Fibroblast of the aortic adventitia (primary cell): ENCODE measurements at regions not wholly inside any gene's neighbourhood (a gene's known extent, or its start where the extent isn't known, plus 50 kb on each side); places are given as distances from the start of the nearest gene placed in this dataset.

Experiments
- DNase-seq: peaks from one replicate; pipeline ENCODE4 v3.0.0-alpha.2; 2010; ENCODE audit warnings: low read depth
- H3K4me3 ChIP-seq: 2 replicates; pipeline ENCODE4 v1.5.1; 2011; ENCODE audit warnings: low read depth, mild to moderate bottlenecking, control low read depth, low read length, moderate library complexity
- CTCF ChIP-seq: IDR thresholded peaks from 2 replicates; pipeline ENCODE4 v1.5.1; 2011; ENCODE audit warnings: mild to moderate bottlenecking, low read length, control low read depth, inconsistent platforms; ENCODE audit not compliant: insufficient read depth

GRCh38 chr3:109819734-109820133, 482.4 kb upstream of the DPPA4 start:
- TF ChIP-seq CTCF: no peak
- no peak overlapping the region for H3K4me3 ChIP-seq
- no peak for DNase-seq

DNA sequence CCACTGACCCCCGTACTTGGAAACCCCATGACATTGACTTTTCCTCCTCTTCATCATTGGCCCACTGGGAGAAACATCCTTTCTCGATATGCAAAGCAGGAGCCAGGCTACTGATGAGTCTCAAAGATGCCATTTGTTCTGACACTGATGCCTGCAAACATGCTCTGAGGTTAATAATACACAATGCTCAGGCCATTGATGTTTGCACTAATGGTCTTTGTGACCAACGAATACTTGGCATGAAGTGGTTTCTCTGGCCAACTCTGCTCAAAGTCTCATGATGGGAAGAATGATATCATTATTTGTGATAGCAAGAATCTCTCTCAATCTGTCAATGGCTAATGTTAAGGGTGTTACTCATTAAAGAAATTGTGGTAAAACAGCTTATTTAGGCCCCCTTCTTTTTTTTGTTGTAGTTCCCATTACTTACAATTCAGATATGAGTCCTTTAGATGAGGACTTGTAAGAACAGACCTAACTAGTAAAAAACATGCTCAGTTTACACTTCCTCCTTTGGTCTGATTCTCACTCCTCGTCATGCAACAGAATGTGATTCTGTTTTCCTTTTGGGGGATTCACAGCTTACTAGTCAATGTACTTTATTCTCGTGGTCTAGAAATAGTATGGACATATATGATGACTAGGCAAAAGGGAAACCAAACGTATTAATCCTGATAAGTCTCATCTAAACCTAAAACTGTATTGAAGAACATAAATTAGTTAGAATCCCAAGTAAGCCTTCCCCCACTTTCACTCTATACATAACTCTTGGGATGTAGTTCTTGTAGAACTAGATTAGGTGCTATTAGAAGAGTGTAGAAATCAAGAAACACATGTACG, 488.8 kb upstream of the DPPA4 start:
- no peak overlapping the region for H3K4me3 ChIP-seq
- DNase-seq: no peak
- no peak for TF ChIP-seq CTCF

- H3K4me3 ChIP-seq: no peak overlapping the region
- no peak for DNase-seq
- TF ChIP-seq CTCF: no peak
Observed at GRCh38 chr3:109831403-109831802, 494.1 kb upstream of the DPPA4 start.

DNA sequence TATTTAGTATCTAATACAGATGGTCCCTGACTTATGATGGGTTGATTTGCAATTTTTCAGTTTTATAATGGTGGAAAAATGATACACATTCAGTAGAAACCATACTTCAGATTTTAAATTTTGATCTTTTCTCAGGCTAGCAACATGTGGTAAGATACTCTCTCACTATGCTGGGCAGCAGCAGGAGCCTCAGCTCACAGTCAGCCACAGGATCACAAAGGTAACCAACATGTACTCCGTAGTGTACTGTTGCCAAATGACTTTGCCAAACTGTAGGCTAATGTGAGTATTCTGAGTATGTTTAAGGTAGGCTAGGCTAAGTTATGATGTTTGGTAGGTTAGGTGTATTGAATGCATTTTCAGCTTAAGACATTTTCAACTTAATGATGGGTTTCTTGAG, 498.6 kb upstream of the DPPA4 start:
- TF ChIP-seq CTCF: no peak
- no peak overlapping the region for H3K4me3 ChIP-seq
- DNase-seq: no peak

GRCh38 chr3:109851854-109852253, 514.5 kb upstream of the DPPA4 start:
- no peak for DNase-seq
- no peak for TF ChIP-seq CTCF
- no peak overlapping the region for H3K4me3 ChIP-seq

DNA sequence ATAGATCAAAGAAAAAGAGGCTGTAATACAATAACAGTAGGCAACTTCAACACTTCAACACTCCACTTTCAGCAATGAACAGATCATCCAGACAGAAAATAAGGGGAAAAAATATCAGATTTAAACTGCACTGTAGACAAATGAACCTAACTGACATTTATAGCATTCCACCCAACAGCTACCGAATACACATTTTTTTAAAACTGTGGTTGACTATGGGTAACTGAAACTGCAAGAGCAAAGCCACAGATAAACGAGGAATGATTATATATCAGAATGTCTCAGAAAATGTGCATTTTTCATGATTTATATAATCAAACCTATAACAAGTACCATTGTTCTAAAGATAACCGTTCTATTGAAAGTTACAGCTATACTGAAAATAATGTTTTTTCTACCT, 514.9 kb upstream of the DPPA4 start:
- no peak for DNase-seq
- TF ChIP-seq CTCF: no peak
- no peak overlapping the region for H3K4me3 ChIP-seq
